ENCODE measurements at regions not wholly inside any gene's neighbourhood (a gene's known extent, or its start where the extent isn't known, plus 50 kb on each side); places are given as distances from the start of the nearest gene placed in this dataset.

GRCh38 chr14:53628261-53628660 is 328.4 kb downstream of the BMP4 start:
- Histone ChIP-seq H3K4me3 (ENCODE audit: low read depth in 1 of 2, low read length in 1 of 2) (no peak overlapping the region), H3K27ac (no peak overlapping the region), H3K9me3 (no peaks in the 10 kb centered on the region), H3K27me3 (no peaks in the 10 kb centered on the region), H3K36me3 (no peaks in the 10 kb centered on the region), H3K4me1 (ENCODE audit: control insufficient read depth in 1 of 2, insufficient read depth in 1 of 2, low read depth in 1 of 2, low read length in 1 of 2) (no peaks in the 10 kb centered on the region)
- TF ChIP-seq CTCF (IDR thresholded peaks at IDR 0.05), result no peak

GRCh38 chr14:53626761-53627160 is 329.9 kb downstream of the BMP4 start:
- TF ChIP-seq CTCF (IDR thresholded peaks at IDR 0.05), result no peak
- H3K4me1 ChIP-seq (ENCODE audit: control insufficient read depth in 1 of 2, insufficient read depth in 1 of 2, low read depth in 1 of 2, low read length in 1 of 2), result no peaks in the 10 kb centered on the region
- no peaks in the 10 kb centered on the region for H3K36me3 ChIP-seq
- H3K4me3 ChIP-seq (ENCODE audit: low read depth in 1 of 2, low read length in 1 of 2), result no peak overlapping the region
- no peaks in the 10 kb centered on the region for H3K9me3 ChIP-seq
- H3K27me3 ChIP-seq, result no peaks in the 10 kb centered on the region
- H3K27ac ChIP-seq, result no peak overlapping the region

- Histone ChIP-seq H3K27ac (no peak overlapping the region), H3K4me1 (ENCODE audit: control insufficient read depth in 1 of 2, insufficient read depth in 1 of 2, low read depth in 1 of 2, low read length in 1 of 2) (no peaks in the 10 kb centered on the region), H3K27me3 (no peaks in the 10 kb centered on the region), H3K9me3 (no peaks in the 10 kb centered on the region), H3K4me3 (ENCODE audit: low read depth in 1 of 2, low read length in 1 of 2) (no peak overlapping the region), H3K36me3 (no peaks in the 10 kb centered on the region)
- TF ChIP-seq CTCF (IDR thresholded peaks at IDR 0.05), result no peak
Measured at GRCh38 chr14:53622447-53622846, 334.2 kb downstream of the BMP4 start.

GRCh38 chr14:53621921-53622320 is 334.7 kb downstream of the BMP4 start:
- no peaks in the 10 kb centered on the region for H3K4me1 ChIP-seq (ENCODE audit: control insufficient read depth in 1 of 2, insufficient read depth in 1 of 2, low read depth in 1 of 2, low read length in 1 of 2)

GRCh38 chr14:53621433-53621832 is 335.2 kb downstream of the BMP4 start:
- Histone ChIP-seq H3K4me3 (ENCODE audit: low read depth in 1 of 2, low read length in 1 of 2) (no peak overlapping the region), H3K27me3 (no peaks in the 10 kb centered on the region), H3K9me3 (no peaks in the 10 kb centered on the region), H3K27ac (no peak overlapping the region), H3K36me3 (no peaks in the 10 kb centered on the region), H3K4me1 (ENCODE audit: control insufficient read depth in 1 of 2, insufficient read depth in 1 of 2, low read depth in 1 of 2, low read length in 1 of 2) (no peaks in the 10 kb centered on the region)
- no peak for TF ChIP-seq CTCF (IDR thresholded peaks at IDR 0.05)

More at GRCh38 chr14:53621921-53622320, 334.7 kb downstream of the BMP4 start:
- no peak overlapping the region for H3K4me3 ChIP-seq (ENCODE audit: low read depth in 1 of 2, low read length in 1 of 2)
- no peaks in the 10 kb centered on the region for H3K36me3 ChIP-seq
- H3K27ac ChIP-seq, result no peak overlapping the region
- no peaks in the 10 kb centered on the region for H3K9me3 ChIP-seq
- no peaks in the 10 kb centered on the region for H3K27me3 ChIP-seq
- TF ChIP-seq CTCF (IDR thresholded peaks at IDR 0.05), result no peak

- no peak overlapping the region for H3K27ac ChIP-seq
- TF ChIP-seq CTCF (IDR thresholded peaks at IDR 0.05), result no peak
- H3K27me3 ChIP-seq, result no peaks in the 10 kb centered on the region
Measured at GRCh38 chr14:53620890-53621289, 335.7 kb downstream of the BMP4 start.

More at GRCh38 chr14:53620890-53621289, 335.7 kb downstream of the BMP4 start:
- H3K9me3 ChIP-seq, result no peaks in the 10 kb centered on the region
- H3K36me3 ChIP-seq, result no peaks in the 10 kb centered on the region
- H3K4me3 ChIP-seq (ENCODE audit: low read depth in 1 of 2, low read length in 1 of 2), result no peak overlapping the region
- H3K4me1 ChIP-seq (ENCODE audit: control insufficient read depth in 1 of 2, insufficient read depth in 1 of 2, low read depth in 1 of 2, low read length in 1 of 2), result no peaks in the 10 kb centered on the region

Data from neutrophil (primary cell).